Body of pancreas (tissue), 4 donors: ENCODE measurements at regions not wholly inside any gene's neighbourhood (a gene's known extent, or its start where the extent isn't known, plus 50 kb on each side); places are given as distances from the start of the nearest gene placed in this dataset.

Experiments
- POLR2A ChIP-seq, 3 donors: fragments of 450-650 bp; IDR thresholded peaks; one replicate each; pipeline ENCODE4 v1.6.1; 2016; ENCODE audit warnings: antibody characterized with exemption in 3 of 3, mild to moderate bottlenecking in 2 of 3
- TF ChIP-seq, protein P1 (sequence below), 7 experiments: fragments of 450-650 bp in 4 of 7; fragments of 200-600 bp in 3 of 7; sonication (generic) in 3 of 7; IDR thresholded peaks; one replicate each; pipeline ENCODE4 v1.5.1; 2016 to 2019; ENCODE audit warnings: antibody characterized with exemption in 7 of 7

GRCh38 chr1:99084562-99084961 is 79.9 kb upstream of the PLPPR5 start:
- TF ChIP-seq, protein P1, sequence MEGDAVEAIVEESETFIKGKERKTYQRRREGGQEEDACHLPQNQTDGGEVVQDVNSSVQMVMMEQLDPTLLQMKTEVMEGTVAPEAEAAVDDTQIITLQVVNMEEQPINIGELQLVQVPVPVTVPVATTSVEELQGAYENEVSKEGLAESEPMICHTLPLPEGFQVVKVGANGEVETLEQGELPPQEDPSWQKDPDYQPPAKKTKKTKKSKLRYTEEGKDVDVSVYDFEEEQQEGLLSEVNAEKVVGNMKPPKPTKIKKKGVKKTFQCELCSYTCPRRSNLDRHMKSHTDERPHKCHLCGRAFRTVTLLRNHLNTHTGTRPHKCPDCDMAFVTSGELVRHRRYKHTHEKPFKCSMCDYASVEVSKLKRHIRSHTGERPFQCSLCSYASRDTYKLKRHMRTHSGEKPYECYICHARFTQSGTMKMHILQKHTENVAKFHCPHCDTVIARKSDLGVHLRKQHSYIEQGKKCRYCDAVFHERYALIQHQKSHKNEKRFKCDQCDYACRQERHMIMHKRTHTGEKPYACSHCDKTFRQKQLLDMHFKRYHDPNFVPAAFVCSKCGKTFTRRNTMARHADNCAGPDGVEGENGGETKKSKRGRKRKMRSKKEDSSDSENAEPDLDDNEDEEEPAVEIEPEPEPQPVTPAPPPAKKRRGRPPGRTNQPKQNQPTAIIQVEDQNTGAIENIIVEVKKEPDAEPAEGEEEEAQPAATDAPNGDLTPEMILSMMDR (IDR thresholded peaks at IDR 0.05) = no peak
- no peak for TF ChIP-seq POLR2A (IDR thresholded peaks at IDR 0.05)
